ENCODE measurements at regions not wholly inside any gene's neighbourhood (a gene's known extent, or its start where the extent isn't known, plus 50 kb on each side); places are given as distances from the start of the nearest gene placed in this dataset.

DNA sequence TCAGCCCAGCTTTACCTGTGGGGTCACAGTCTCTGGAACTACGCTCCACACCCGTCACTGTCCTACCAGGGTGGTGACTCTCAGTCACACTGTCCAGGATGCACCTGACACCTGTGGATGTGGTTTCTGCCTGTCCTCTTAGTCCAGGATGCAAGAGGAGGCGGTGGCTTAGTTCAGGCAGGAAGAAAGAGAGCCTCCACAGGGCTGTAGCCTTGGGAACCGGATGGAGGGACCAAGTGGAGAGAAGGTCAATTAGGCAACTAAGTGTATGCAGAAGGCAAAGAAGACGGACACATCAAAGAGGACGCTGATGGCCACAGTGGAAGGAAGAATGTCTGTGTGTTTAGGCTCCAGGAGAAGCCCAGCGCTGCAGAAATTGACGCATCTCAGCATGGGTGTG, 153.9 kb upstream of the IRF2BP2 start (continued):
- 0 out of 2 replicates have a peak, but pooled peaks have one; percentile 54 for TF ChIP-seq BRD4 (CRISPR knock-in tag; IDR thresholded peaks at IDR 0.05)
- TF ChIP-seq NFE2L2 (IDR thresholded peaks at IDR 0.05; ENCODE audit: low read length), result no peak
- peak; percentile 34; the same call in 1 of the 2 replicates for TF ChIP-seq NR2F6 (IDR thresholded peaks at IDR 0.05)
- peak; percentile 51; the same call in 1 of the 2 replicates for TF ChIP-seq NR2F6 (CRISPR knock-in tag; IDR thresholded peaks at IDR 0.05)
- peak; percentile 77 for TF ChIP-seq TBX2 (CRISPR knock-in tag; IDR thresholded peaks at IDR 0.05; ENCODE audit: borderline replicate concordance)
- peak; percentile 72; the same call in 1 of the 2 replicates for TF ChIP-seq IRF2 (CRISPR knock-in tag; IDR thresholded peaks at IDR 0.05)
- no peak for TF ChIP-seq XRCC5 (optimal IDR thresholded peaks at IDR 0.05; ENCODE audit: low read length)
- TF ChIP-seq, protein P1, sequence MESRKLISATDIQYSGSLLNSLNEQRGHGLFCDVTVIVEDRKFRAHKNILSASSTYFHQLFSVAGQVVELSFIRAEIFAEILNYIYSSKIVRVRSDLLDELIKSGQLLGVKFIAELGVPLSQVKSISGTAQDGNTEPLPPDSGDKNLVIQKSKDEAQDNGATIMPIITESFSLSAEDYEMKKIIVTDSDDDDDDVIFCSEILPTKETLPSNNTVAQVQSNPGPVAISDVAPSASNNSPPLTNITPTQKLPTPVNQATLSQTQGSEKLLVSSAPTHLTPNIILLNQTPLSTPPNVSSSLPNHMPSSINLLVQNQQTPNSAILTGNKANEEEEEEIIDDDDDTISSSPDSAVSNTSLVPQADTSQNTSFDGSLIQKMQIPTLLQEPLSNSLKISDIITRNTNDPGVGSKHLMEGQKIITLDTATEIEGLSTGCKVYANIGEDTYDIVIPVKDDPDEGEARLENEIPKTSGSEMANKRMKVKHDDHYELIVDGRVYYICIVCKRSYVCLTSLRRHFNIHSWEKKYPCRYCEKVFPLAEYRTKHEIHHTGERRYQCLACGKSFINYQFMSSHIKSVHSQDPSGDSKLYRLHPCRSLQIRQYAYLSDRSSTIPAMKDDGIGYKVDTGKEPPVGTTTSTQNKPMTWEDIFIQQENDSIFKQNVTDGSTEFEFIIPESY (CRISPR knock-in tag; IDR thresholded peaks at IDR 0.05), result no peak
- no peak for TF ChIP-seq SMC3 (IDR thresholded peaks at IDR 0.05; ENCODE audit: low read length)
- peak; percentile 64; the same call in 1 of the 2 replicates for TF ChIP-seq MTA1 (CRISPR knock-in tag; IDR thresholded peaks at IDR 0.05; ENCODE audit: borderline replicate concordance)
- TF ChIP-seq ZEB1 (IDR thresholded peaks at IDR 0.05; ENCODE audit: insufficient replicate concordance, low read depth), result peak; percentile 50
- peak; percentile 44; the same call in 1 of the 2 replicates for TF ChIP-seq CEBPB (IDR thresholded peaks at IDR 0.05; ENCODE audit: borderline replicate concordance, low read depth, low read length)
- TF ChIP-seq, protein P2, sequence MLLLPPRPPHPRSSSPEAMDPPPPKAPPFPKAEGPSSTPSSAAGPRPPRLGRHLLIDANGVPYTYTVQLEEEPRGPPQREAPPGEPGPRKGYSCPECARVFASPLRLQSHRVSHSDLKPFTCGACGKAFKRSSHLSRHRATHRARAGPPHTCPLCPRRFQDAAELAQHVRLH (CRISPR knock-in tag; IDR thresholded peaks at IDR 0.05; ENCODE audit: borderline replicate concordance, low read depth), result peak; percentile 53; the same call in 1 of the 2 replicates
- peak; percentile 73 for TF ChIP-seq TEAD3 (CRISPR knock-in tag; optimal IDR thresholded peaks at IDR 0.05; ENCODE audit: borderline replicate concordance)
- peak; percentile 65; the same call in 1 of the 2 replicates for TF ChIP-seq ZBTB38 (CRISPR knock-in tag; IDR thresholded peaks at IDR 0.05)
- TF ChIP-seq, protein P3, sequence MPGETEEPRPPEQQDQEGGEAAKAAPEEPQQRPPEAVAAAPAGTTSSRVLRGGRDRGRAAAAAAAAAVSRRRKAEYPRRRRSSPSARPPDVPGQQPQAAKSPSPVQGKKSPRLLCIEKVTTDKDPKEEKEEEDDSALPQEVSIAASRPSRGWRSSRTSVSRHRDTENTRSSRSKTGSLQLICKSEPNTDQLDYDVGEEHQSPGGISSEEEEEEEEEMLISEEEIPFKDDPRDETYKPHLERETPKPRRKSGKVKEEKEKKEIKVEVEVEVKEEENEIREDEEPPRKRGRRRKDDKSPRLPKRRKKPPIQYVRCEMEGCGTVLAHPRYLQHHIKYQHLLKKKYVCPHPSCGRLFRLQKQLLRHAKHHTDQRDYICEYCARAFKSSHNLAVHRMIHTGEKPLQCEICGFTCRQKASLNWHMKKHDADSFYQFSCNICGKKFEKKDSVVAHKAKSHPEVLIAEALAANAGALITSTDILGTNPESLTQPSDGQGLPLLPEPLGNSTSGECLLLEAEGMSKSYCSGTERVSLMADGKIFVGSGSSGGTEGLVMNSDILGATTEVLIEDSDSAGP (CRISPR knock-in tag; IDR thresholded peaks at IDR 0.05; ENCODE audit: borderline replicate concordance), result peak; percentile 35; the same call in 1 of the 2 replicates
- TF ChIP-seq HDAC1 (CRISPR knock-in tag; IDR thresholded peaks at IDR 0.05), result peak; percentile 62
- peak; percentile 92 for TF ChIP-seq ETV5 (CRISPR knock-in tag; IDR thresholded peaks at IDR 0.05; ENCODE audit: borderline replicate concordance)
- TF ChIP-seq NRL (CRISPR knock-in tag; IDR thresholded peaks at IDR 0.05; ENCODE audit: borderline replicate concordance), result no peak
- no peak for TF ChIP-seq GPN1 (CRISPR knock-in tag; IDR thresholded peaks at IDR 0.05; ENCODE audit: borderline replicate concordance)
- peak; percentile 92 for TF ChIP-seq RXRA (CRISPR knock-in tag; IDR thresholded peaks at IDR 0.05)
- TF ChIP-seq, protein P4, sequence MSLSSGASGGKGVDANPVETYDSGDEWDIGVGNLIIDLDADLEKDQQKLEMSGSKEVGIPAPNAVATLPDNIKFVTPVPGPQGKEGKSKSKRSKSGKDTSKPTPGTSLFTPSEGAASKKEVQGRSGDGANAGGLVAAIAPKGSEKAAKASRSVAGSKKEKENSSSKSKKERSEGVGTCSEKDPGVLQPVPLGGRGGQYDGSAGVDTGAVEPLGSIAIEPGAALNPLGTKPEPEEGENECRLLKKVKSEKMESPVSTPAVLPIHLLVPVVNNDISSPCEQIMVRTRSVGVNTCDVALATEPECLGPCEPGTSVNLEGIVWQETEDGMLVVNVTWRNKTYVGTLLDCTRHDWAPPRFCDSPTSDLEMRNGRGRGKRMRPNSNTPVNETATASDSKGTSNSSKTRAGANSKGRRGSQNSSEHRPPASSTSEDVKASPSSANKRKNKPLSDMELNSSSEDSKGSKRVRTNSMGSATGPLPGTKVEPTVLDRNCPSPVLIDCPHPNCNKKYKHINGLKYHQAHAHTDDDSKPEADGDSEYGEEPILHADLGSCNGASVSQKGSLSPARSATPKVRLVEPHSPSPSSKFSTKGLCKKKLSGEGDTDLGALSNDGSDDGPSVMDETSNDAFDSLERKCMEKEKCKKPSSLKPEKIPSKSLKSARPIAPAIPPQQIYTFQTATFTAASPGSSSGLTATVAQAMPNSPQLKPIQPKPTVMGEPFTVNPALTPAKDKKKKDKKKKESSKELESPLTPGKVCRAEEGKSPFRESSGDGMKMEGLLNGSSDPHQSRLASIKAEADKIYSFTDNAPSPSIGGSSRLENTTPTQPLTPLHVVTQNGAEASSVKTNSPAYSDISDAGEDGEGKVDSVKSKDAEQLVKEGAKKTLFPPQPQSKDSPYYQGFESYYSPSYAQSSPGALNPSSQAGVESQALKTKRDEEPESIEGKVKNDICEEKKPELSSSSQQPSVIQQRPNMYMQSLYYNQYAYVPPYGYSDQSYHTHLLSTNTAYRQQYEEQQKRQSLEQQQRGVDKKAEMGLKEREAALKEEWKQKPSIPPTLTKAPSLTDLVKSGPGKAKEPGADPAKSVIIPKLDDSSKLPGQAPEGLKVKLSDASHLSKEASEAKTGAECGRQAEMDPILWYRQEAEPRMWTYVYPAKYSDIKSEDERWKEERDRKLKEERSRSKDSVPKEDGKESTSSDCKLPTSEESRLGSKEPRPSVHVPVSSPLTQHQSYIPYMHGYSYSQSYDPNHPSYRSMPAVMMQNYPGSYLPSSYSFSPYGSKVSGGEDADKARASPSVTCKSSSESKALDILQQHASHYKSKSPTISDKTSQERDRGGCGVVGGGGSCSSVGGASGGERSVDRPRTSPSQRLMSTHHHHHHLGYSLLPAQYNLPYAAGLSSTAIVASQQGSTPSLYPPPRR (CRISPR knock-in tag; IDR thresholded peaks at IDR 0.05; ENCODE audit: borderline replicate concordance), result peak; percentile 39; the same call in 1 of the 2 replicates
- peak; percentile 81 for TF ChIP-seq HDAC2 (CRISPR knock-in tag; IDR thresholded peaks at IDR 0.05)
- TF ChIP-seq STAG1 (CRISPR knock-in tag; IDR thresholded peaks at IDR 0.05), result 0 out of 2 replicates have a peak, but pooled peaks have one; percentile 24
